ENCODE measurements at regions not wholly inside any gene's neighbourhood (a gene's known extent, or its start where the extent isn't known, plus 50 kb on each side); places are given as distances from the start of the nearest gene placed in this dataset.

DNA sequence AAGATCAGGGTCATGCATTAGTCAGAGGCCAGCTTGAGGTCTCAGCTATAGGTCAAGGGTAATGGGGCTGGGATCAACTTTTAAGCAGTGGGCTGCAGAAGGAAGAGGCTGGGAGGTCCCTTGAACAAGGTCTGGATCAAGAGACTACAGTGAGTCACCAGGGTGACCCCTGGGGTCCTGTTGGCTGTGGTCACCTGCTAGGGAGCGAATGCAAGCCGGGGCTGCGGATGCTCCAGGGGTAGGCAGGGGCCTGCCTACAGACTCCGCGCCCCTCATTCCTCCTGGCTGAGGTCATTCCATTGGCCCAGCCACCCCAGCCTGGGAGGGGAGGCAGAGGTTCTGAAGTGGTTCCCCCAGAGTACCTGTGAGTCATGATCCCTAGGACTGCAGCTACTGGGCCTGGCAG lies 110.4 kb downstream of the CYP26B1 start:
- no peak for DNase-seq (ENCODE audit: low read depth)

GRCh38 chr2:72036595-72036994 lies 111.1 kb downstream of the CYP26B1 start:
- TF ChIP-seq, protein P1, sequence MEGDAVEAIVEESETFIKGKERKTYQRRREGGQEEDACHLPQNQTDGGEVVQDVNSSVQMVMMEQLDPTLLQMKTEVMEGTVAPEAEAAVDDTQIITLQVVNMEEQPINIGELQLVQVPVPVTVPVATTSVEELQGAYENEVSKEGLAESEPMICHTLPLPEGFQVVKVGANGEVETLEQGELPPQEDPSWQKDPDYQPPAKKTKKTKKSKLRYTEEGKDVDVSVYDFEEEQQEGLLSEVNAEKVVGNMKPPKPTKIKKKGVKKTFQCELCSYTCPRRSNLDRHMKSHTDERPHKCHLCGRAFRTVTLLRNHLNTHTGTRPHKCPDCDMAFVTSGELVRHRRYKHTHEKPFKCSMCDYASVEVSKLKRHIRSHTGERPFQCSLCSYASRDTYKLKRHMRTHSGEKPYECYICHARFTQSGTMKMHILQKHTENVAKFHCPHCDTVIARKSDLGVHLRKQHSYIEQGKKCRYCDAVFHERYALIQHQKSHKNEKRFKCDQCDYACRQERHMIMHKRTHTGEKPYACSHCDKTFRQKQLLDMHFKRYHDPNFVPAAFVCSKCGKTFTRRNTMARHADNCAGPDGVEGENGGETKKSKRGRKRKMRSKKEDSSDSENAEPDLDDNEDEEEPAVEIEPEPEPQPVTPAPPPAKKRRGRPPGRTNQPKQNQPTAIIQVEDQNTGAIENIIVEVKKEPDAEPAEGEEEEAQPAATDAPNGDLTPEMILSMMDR (conservative IDR thresholded peaks at IDR 0.05; ENCODE audit: low read depth, low read length): no peak
- no peak for DNase-seq (ENCODE audit: low read depth)
- no peak overlapping the region for H3K4me3 ChIP-seq (ENCODE audit: low read length)

More for the DNA sequence above, 110.4 kb downstream of the CYP26B1 start:
- TF ChIP-seq, protein P1 (conservative IDR thresholded peaks at IDR 0.05; ENCODE audit: low read depth, low read length): no peak
- no peak overlapping the region for H3K4me3 ChIP-seq (ENCODE audit: low read length)

GRCh38 chr2:72036173-72036545 lies 111.5 kb downstream of the CYP26B1 start:
- H3K4me3 ChIP-seq (ENCODE audit: low read length): no peak overlapping the region
- DNase-seq (ENCODE audit: low read depth): no peak
- TF ChIP-seq, protein P1 (conservative IDR thresholded peaks at IDR 0.05; ENCODE audit: low read depth, low read length): no peak

- TF ChIP-seq, protein P1 (conservative IDR thresholded peaks at IDR 0.05; ENCODE audit: low read depth, low read length): no peak
- H3K4me3 ChIP-seq (ENCODE audit: low read length): no peak overlapping the region
- no peak for DNase-seq (ENCODE audit: low read depth)
Measured at GRCh38 chr2:72035518-72036172, 112.0 kb downstream of the CYP26B1 start.

DNA sequence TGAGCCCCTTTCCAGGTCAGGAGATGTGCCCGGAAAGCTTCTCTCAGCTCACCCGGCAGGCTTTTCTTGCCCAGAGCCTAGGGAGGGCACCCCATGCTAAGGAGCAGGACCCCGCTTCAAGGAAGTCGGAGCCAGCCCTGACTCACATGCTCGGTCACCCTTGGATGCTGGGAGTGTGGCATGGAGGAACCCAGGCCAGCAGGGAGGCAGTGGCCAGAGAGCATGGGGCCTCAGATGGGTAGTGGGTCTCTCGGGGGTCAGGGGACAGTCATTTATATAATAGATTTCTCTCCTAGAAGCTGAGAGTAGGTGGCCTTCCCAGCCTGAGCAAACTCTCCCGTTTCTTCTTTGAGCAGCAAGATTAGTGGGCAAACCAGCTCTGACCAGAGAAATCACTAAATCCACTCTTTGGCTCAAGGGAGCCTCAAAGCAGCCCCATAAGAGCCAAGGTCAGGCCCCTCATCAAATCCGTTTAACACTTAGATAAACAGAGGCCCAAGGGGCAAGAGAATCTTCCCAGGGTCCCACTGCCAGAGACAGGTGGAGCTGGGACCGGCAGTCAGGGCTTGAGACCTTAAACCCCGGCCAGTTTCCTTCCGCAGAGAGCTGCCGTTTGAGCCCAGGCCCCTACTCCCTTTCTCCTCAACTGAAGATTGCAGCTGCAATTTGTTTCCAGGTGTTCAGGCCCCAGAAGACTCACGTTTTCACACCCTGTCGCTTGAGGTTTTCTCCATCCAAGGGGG lies 113.1 kb downstream of the CYP26B1 start:
- TF ChIP-seq, protein P1 (conservative IDR thresholded peaks at IDR 0.05; ENCODE audit: low read depth, low read length): no peak
- no peak for DNase-seq (ENCODE audit: low read depth)
- no peak overlapping the region for H3K4me3 ChIP-seq (ENCODE audit: low read length)

DNA sequence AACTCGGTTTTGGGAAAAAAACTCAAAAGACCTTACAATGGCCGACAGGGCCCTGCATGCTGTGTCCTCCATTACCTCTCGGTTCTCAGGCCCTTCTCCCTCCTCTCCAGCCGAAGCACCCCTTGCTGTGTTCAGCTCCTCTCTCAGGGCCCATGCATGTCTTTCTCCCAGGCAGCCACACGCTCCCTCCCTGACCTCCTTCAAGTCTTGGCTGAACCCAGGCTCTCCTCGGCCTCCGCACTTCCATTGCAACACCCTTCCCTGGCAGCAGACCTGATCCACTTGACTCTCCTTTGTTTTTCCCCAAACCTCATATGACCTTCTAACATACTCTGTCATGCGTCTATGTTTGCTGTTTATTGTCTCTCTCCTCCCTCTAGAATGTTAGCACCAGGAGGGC lies 114.0 kb downstream of the CYP26B1 start:
- TF ChIP-seq, protein P1 (conservative IDR thresholded peaks at IDR 0.05; ENCODE audit: low read depth, low read length): no peak
- no peak for DNase-seq (ENCODE audit: low read depth)
- no peak overlapping the region for H3K4me3 ChIP-seq (ENCODE audit: low read length)

Data from retinal pigment epithelial cell (primary cell).